GM18858 (cell line): ENCODE measurements at regions not wholly inside any gene's neighbourhood (a gene's known extent, or its start where the extent isn't known, plus 50 kb on each side); places are given as distances from the start of the nearest gene placed in this dataset.

Source experiments
- ATAC-seq: cut with Tn5 transposase; IDR thresholded peaks from one replicate; pipeline ENCODE4 v1.9.1; 2021; ENCODE audit not compliant: unreplicated experiment

GRCh38 chr13:50101590-50101989, 86.3 kb downstream of the KCNRG start:
- ATAC-seq = no peak

GRCh38 chr13:50104493-50104892, 89.2 kb downstream of the KCNRG start:
- ATAC-seq = no peak

- peak; percentile 86 for ATAC-seq
Observed at GRCh38 chr13:50106559-50106958, 91.3 kb downstream of the KCNRG start.

GRCh38 chr13:50107205-50107604, 92.0 kb downstream of the KCNRG start:
- ATAC-seq = no peak

GRCh38 chr13:50114961-50115360, 99.7 kb downstream of the KCNRG start:
- no peak for ATAC-seq

GRCh38 chr13:50115695-50116094, 100.5 kb downstream of the KCNRG start:
- ATAC-seq = no peak

- no peak for ATAC-seq
Observed at GRCh38 chr13:50116430-50116973, 101.3 kb downstream of the KCNRG start.

- ATAC-seq = no peak
Observed at GRCh38 chr13:50119591-50119990, 104.3 kb downstream of the KCNRG start.

GRCh38 chr13:50122455-50122854, 107.2 kb downstream of the KCNRG start:
- ATAC-seq = no peak

- ATAC-seq = no peak
Observed at GRCh38 chr13:50123002-50123401, 107.8 kb downstream of the KCNRG start.

- peak; percentile 2 for ATAC-seq
Observed at GRCh38 chr13:50123515-50123861, 108.2 kb downstream of the KCNRG start.

- peak; percentile 45 for ATAC-seq
Observed at GRCh38 chr13:50123862-50124535, 108.8 kb downstream of the KCNRG start.

- ATAC-seq = peak; percentile 13
Observed at GRCh38 chr13:50124536-50125303, 109.5 kb downstream of the KCNRG start.

GRCh38 chr13:50125304-50125553, 110.0 kb downstream of the KCNRG start:
- no peak for ATAC-seq

GRCh38 chr13:50125554-50126262, 110.5 kb downstream of the KCNRG start:
- no peak for ATAC-seq

- no peak for ATAC-seq
Observed at GRCh38 chr13:50126263-50126992, 111.2 kb downstream of the KCNRG start.

- ATAC-seq = no peak
Observed at GRCh38 chr13:50126993-50127725, 111.9 kb downstream of the KCNRG start.

GRCh38 chr13:50127726-50128291, 112.6 kb downstream of the KCNRG start:
- ATAC-seq = no peak

- no peak for ATAC-seq
Observed at GRCh38 chr13:50128428-50128931, 113.2 kb downstream of the KCNRG start.

- ATAC-seq = no peak
Observed at GRCh38 chr13:50129081-50129705, 113.9 kb downstream of the KCNRG start.
